Endothelial cell of umbilical vein (primary cell): ENCODE measurements at regions not wholly inside any gene's neighbourhood (a gene's known extent, or its start where the extent isn't known, plus 50 kb on each side); places are given as distances from the start of the nearest gene placed in this dataset.

Experiments
- BruUV-seq: library from RNA; stranded (reverse); fragments of 400-500 nt; replicated peaks from 2 replicates; lab custom pipeline; 2021; lab: Mats Ljungman, UMichigan
- CTCF ChIA-PET: fragments of 300-600, 350-600 bp; sonication (Branson Sonifier 250); formaldehyde crosslinking; loops from one replicate; lab custom pipeline; 2021; ENCODE audit warnings: antibody characterized with exemption, inconsistent platforms; lab: Charles Lee
- POLR2A ChIA-PET: fragments of 300-600, 350-600 bp; sonication (Branson Sonifier 250); formaldehyde crosslinking; loops from one replicate; lab custom pipeline; 2021; ENCODE audit warnings: antibody characterized with exemption, inconsistent platforms; lab: Charles Lee
- DNase-seq: peaks from one replicate; pipeline ENCODE4 v3.0.0-alpha.2; 2011; ENCODE audit warnings: low read depth, low spot score
- FAIRE-seq: peaks from 2 replicates; lab custom pipeline; 2011; peaks lifted over from hg19 to GRCh38; lab: Jason Lieb, UNC
- H2AFZ ChIP-seq: 2 replicates; pipeline ENCODE4 v1.6.0; 2012; ENCODE audit warnings: low read depth, low read length, control low read depth, inconsistent platforms
- H3K27ac ChIP-seq: 2 replicates; pipeline ENCODE4 v1.5.1; 2011; ENCODE audit warnings: low read depth, mild to moderate bottlenecking, control low read depth, low read length, moderate library complexity; ENCODE audit not compliant: insufficient read depth
- H3K27me3 ChIP-seq, 2 experiments: 2 replicates each; pipeline versions ENCODE4 v1.6.0 to v1.6.1; 2011; ENCODE audit warnings: low read length in 2 of 2, mixed read lengths in 1 of 2; ENCODE audit not compliant: control insufficient read depth in 2 of 2, insufficient read depth in 2 of 2
- H3K36me3 ChIP-seq, 2 experiments: 2 replicates in 1 of 2; 3 replicates in 1 of 2; pipeline ENCODE4 v1.5.1; 2011; ENCODE audit warnings: low read length in 2 of 2, mild to moderate bottlenecking in 1 of 2, moderate library complexity in 1 of 2; ENCODE audit not compliant: control insufficient read depth in 2 of 2, insufficient read depth in 2 of 2; ENCODE audit errors: extremely low read depth in 1 of 2
- H3K4me1 ChIP-seq: 3 replicates; pipeline ENCODE4 v1.5.1; 2011; ENCODE audit warnings: mild to moderate bottlenecking, low read length; ENCODE audit not compliant: control insufficient read depth, insufficient read depth; ENCODE audit errors: extremely low read depth
- H3K4me2 ChIP-seq: 2 replicates; pipeline ENCODE4 v1.6.1; 2011; ENCODE audit warnings: low read length, control low read depth, mixed read lengths; ENCODE audit not compliant: insufficient read depth
- H3K4me3 ChIP-seq, 3 experiments: fragments of 200-600 bp in 1 of 3; sonication (generic), shearing (Covaris generic) in 1 of 3; replicated peaks in 1 of 3; 2 replicates each; pipeline ENCODE4 v1.5.1; 2011 to 2016; ENCODE audit warnings: control low read depth in 3 of 3, low read length in 3 of 3, mild to moderate bottlenecking in 2 of 3, inconsistent platforms in 1 of 3, low read depth in 1 of 3, moderate library complexity in 1 of 3; ENCODE audit not compliant: insufficient read depth in 1 of 3
- H3K79me2 ChIP-seq: 2 replicates; pipeline ENCODE4 v1.6.0; 2012; ENCODE audit warnings: low read length, inconsistent platforms; ENCODE audit not compliant: control insufficient read depth, insufficient read depth
- H3K9ac ChIP-seq: replicated peaks from 2 replicates; pipeline ENCODE3; 2011; ENCODE audit warnings: low read length, control low read depth; ENCODE audit not compliant: insufficient read depth; ENCODE audit errors: extremely low read depth
- H3K9me1 ChIP-seq: replicated peaks from 3 replicates; pipeline ENCODE4 v1.6.0; 2011; ENCODE audit warnings: mild to moderate bottlenecking, low read length; ENCODE audit not compliant: control insufficient read depth, insufficient read depth; ENCODE audit errors: extremely low read depth
- H3K9me3 ChIP-seq: replicated peaks from 2 replicates; pipeline ENCODE4 v1.5.1; 2012; ENCODE audit warnings: low read length, inconsistent platforms; ENCODE audit not compliant: control insufficient read depth, insufficient read depth
- H4K20me1 ChIP-seq: replicated peaks from 2 replicates; pipeline ENCODE3; 2011; ENCODE audit warnings: mild to moderate bottlenecking, low read length; ENCODE audit not compliant: control insufficient read depth, insufficient read depth; ENCODE audit errors: extremely low read depth
- CTCF ChIP-seq, 2 donors: IDR thresholded peaks; 1 replicate in 1 of 2; 2 replicates in 1 of 2; pipeline ENCODE4 v1.5.1; 2011; ENCODE audit warnings: low read length in 2 of 2, mild to moderate bottlenecking in 2 of 2, moderate library complexity in 2 of 2, control low read depth in 1 of 2, inconsistent platforms in 1 of 2, low read depth in 1 of 2; ENCODE audit not compliant: insufficient read depth in 1 of 2; ENCODE audit errors: extremely low read depth in 1 of 2
- EZH2 ChIP-seq: IDR thresholded peaks from 2 replicates; pipeline ENCODE4 v1.6.1; 2012; ENCODE audit warnings: borderline replicate concordance, low read depth, mild to moderate bottlenecking, moderate library complexity, low read length, inconsistent platforms; ENCODE audit not compliant: severe bottlenecking
- FOS ChIP-seq: IDR thresholded peaks from 2 replicates; pipeline ENCODE4 v1.6.1; 2011; ENCODE audit warnings: mild to moderate bottlenecking, low read length, moderate library complexity, borderline replicate concordance; ENCODE audit not compliant: insufficient read depth
- GATA2 ChIP-seq: IDR thresholded peaks from 2 replicates; pipeline ENCODE4 v1.7.0; 2011; ENCODE audit warnings: low read depth, mild to moderate bottlenecking, moderate library complexity, mixed read lengths, low read length; ENCODE audit not compliant: insufficient read length, insufficient read depth
- JUN ChIP-seq: IDR thresholded peaks from 2 replicates; pipeline ENCODE4 v1.6.1; 2011; ENCODE audit warnings: borderline replicate concordance, low read depth; ENCODE audit not compliant: insufficient read length, insufficient read depth
- MAX ChIP-seq: IDR thresholded peaks from 2 replicates; pipeline ENCODE4 v1.6.1; 2011; ENCODE audit not compliant: insufficient read depth, insufficient read length
- MYC ChIP-seq: IDR thresholded peaks from one replicate; pipeline ENCODE4 v1.6.1; 2011; ENCODE audit warnings: mild to moderate bottlenecking, low read depth, low read length
- POLR2A ChIP-seq: IDR thresholded peaks from 2 replicates; pipeline ENCODE4 v1.6.1; 2012; ENCODE audit warnings: low read depth, mild to moderate bottlenecking, control low read depth, low read length
- POLR2AphosphoS5 ChIP-seq: IDR thresholded peaks from 2 replicates; pipeline ENCODE4 v1.6.1; 2012; ENCODE audit warnings: low read depth, mild to moderate bottlenecking, control low read depth, low read length, moderate library complexity; ENCODE audit not compliant: insufficient read depth
- dilution Hi-C: fragments of 300-500 bp; cut with MboI; formaldehyde crosslinking; loops from one replicate; pipeline ENCODE4 v1.15.0; 2019; ENCODE audit warnings: low sequenced_read_pairs; ENCODE audit not compliant: extremely low pct_ligation_motif_present
- intact Hi-C: fragments of 100-400 bp; cut with micrococcal nuclease; formaldehyde crosslinking; loops from one replicate; pipeline ENCODE4 v1.10.0; 2022

DNA sequence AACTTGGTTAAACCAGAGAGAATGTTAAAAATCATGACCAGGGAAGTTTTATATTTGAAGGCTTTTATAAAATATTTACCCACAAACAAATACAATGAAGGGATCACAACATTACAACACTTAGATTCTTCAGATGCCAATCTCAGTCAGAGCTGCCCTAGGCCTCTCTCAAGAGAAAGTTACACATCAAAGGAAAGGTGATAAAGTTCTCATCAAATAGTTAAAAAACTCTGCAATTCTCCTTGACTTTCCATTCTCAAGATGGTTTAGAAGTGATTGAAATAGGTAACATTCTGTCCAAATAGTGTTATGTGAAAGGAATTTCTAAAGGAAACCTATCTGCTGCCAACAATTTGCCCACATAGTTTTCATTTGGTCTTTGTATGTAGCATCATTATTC, 1115.2 kb upstream of the MIR17HG start:
- no peak overlapping the region for H3K9ac ChIP-seq
- no peak for TF ChIP-seq MYC
- TF ChIP-seq POLR2AphosphoS5 = no peak
- TF ChIP-seq MAX = no peak
- TF ChIP-seq EZH2 = no peak
- no peak for TF ChIP-seq FOS
- no peak for TF ChIP-seq JUN
- no peak for TF ChIP-seq GATA2
- TF ChIP-seq CTCF (IDR thresholded peaks at IDR 0.05; ENCODE audit: extremely low read depth in 1 of 2, insufficient read depth in 1 of 2, low read depth in 1 of 2, low read length in 2 of 2) = no peak
- no peak for TF ChIP-seq POLR2A
- H3K9me1 ChIP-seq = no peaks in the 10 kb centered on the region
- intact Hi-C loops = no loop called here
- H3K4me3 ChIP-seq = no peak overlapping the region
- ChIA-PET CTCF (no interaction called here), POLR2A (no interaction called here)
- BruUV-seq = no TSS peak
- no peaks in the 10 kb centered on the region for H3K79me2 ChIP-seq
- DNase-seq = no peak
- H2AFZ ChIP-seq = no peak overlapping the region
- H4K20me1 ChIP-seq = no peaks in the 10 kb centered on the region
- no peak overlapping the region for H3K27ac ChIP-seq
- H3K27me3 ChIP-seq = no peaks in the 10 kb centered on the region
- no peak for FAIRE-seq
- dilution Hi-C loops = no loop called here
- H3K9me3 ChIP-seq = no peaks in the 10 kb centered on the region
- no peaks in the 10 kb centered on the region for H3K36me3 ChIP-seq
- no peaks in the 10 kb centered on the region for H3K4me1 ChIP-seq
- H3K4me2 ChIP-seq = no peak overlapping the region
